ENCODE measurements at regions not wholly inside any gene's neighbourhood (a gene's known extent, or its start where the extent isn't known, plus 50 kb on each side); places are given as distances from the start of the nearest gene placed in this dataset.

- Histone ChIP-seq H3K79me2 (ENCODE audit: insufficient read depth, low read length) (no peaks in the 10 kb centered on the region), H3K79me1 (ENCODE audit: insufficient read depth, low read depth, low read length, poor library complexity, severe bottlenecking) (no peaks in the 10 kb centered on the region), H3K9ac (ENCODE audit: extremely low read depth, insufficient read length, low read length) (no peak overlapping the region), H3K14ac (ENCODE audit: insufficient read depth, low read length) (no peak overlapping the region), H4K91ac (ENCODE audit: insufficient read length, low read depth, low read length) (no peak overlapping the region), H4K5ac (ENCODE audit: insufficient read length, low read depth, low read length) (no peak overlapping the region), H2BK120ac (ENCODE audit: low read depth, low read length, poor library complexity, severe bottlenecking) (no peak overlapping the region), H2AK5ac (ENCODE audit: insufficient read length, low read length) (no peak overlapping the region), H2BK12ac (ENCODE audit: insufficient read length, low read depth, low read length) (no peak overlapping the region), H3K4ac (ENCODE audit: low read depth, low read length) (no peak overlapping the region), H3K23ac (ENCODE audit: insufficient read length, low read depth, low read length) (no peak overlapping the region), H3K27ac (ENCODE audit: insufficient read length, low read depth, low read length) (no peak overlapping the region), H3K27me3 (ENCODE audit: insufficient read depth, low read length) (no peaks in the 10 kb centered on the region), H3K56ac (ENCODE audit: insufficient read length, low read depth, low read length) (no peak overlapping the region), H4K20me1 (ENCODE audit: control insufficient read depth, insufficient read depth, insufficient read length) (no peaks in the 10 kb centered on the region), H3K4me2 (ENCODE audit: insufficient read depth, insufficient read length, low read length) (no peak overlapping the region), H3K18ac (ENCODE audit: insufficient read length, low read depth, low read length) (no peak overlapping the region), H2BK15ac (ENCODE audit: low read depth, low read length) (no peak overlapping the region), H2BK5ac (ENCODE audit: insufficient read length, low read length) (no peak overlapping the region), H2BK20ac (ENCODE audit: low read depth, low read length, poor library complexity, severe bottlenecking) (no peak overlapping the region), H3K9me3 (ENCODE audit: control insufficient read depth, low read depth, low read length) (no peaks in the 10 kb centered on the region), H2AFZ (ENCODE audit: low read length) (no peak overlapping the region), H4K8ac (replicated peaks; ENCODE audit: insufficient read length, low read depth, low read length) (no peak overlapping the region), H3K4me1 (ENCODE audit: insufficient read depth, low read length) (peaks cover 5% of the 10 kb centered on the region; the same call in 1 of the 2 replicates), H3T11ph (ENCODE audit: low read length) (no peak overlapping the region), H3K23me2 (ENCODE audit: insufficient read length, low read depth, low read length, poor library complexity, severe bottlenecking) (no peaks in the 10 kb centered on the region)
- H3K9me3 Mint-ChIP-seq, result peaks cover 0 to 3% of the 10 kb centered on the region in 2 experiments; a peak in 1 of 5 replicates
- DNase-seq, result no peak
- no peaks in the 10 kb centered on the region for H3K27me3 Mint-ChIP-seq (ENCODE audit: low read depth)
- H3K27ac Mint-ChIP-seq, result no peak overlapping the region
- no CpG with 5 or more reads among the region's 1 CpG for WGBS (ENCODE audit: extremely low coverage, insufficient read length, low lambda C conversion rate)
- no peak for TF ChIP-seq CTCF (conservative IDR thresholded peaks at IDR 0.05)
- peaks cover 13 to 18% of the 10 kb centered on the region in 2 experiments for H3K4me1 Mint-ChIP-seq
- no peak overlapping the region for H3K4me3 Mint-ChIP-seq
- H3K36me3 Mint-ChIP-seq (ENCODE audit: insufficient read depth in 1 of 3, low read depth in 3 of 3), result no peaks in the 10 kb centered on the region; a peak in 1 of 7 replicates
Observed at GRCh38 chr9:106314476-106314875, 548.5 kb upstream of the ZNF462 start.

Measured in H9 (cell line).